Ascending aorta (tissue), 2 donors: ENCODE measurements at regions not wholly inside any gene's neighbourhood (a gene's known extent, or its start where the extent isn't known, plus 50 kb on each side); places are given as distances from the start of the nearest gene placed in this dataset.

Source experiments
- DNase-seq, 2 donors: peaks; one replicate each; pipeline ENCODE4 v3.0.0-alpha.2; 2019; ENCODE audit warnings: low spot score in 2 of 2
- H3K27ac ChIP-seq, 2 donors: fragments of 200-600 bp; sonication (generic); one replicate each; pipeline ENCODE4 v1.5.1; 2016 to 2017; ENCODE audit warnings: mild to moderate bottlenecking in 1 of 2
- H3K27me3 ChIP-seq: fragments of 200-600 bp; sonication (generic); one replicate; pipeline ENCODE4 v1.5.1; 2017
- H3K36me3 ChIP-seq, 2 donors: fragments of 200-600 bp; sonication (generic); one replicate each; pipeline ENCODE4 v1.5.1; 2016
- H3K4me1 ChIP-seq, 2 donors: fragments of 200-600 bp; sonication (generic); one replicate each; pipeline ENCODE4 v1.5.1; 2016 to 2017; ENCODE audit warnings: mild to moderate bottlenecking in 1 of 2
- H3K4me3 ChIP-seq, 2 donors: fragments of 200-600 bp; sonication (generic); one replicate each; pipeline ENCODE4 v1.5.1; 2016 to 2017; ENCODE audit warnings: mild to moderate bottlenecking in 1 of 2
- H3K9me3 ChIP-seq, 2 donors: fragments of 200-600 bp; sonication (generic); one replicate each; pipeline ENCODE4 v1.5.1; 2016
- intact Hi-C: fragments of 100-400 bp; cut with DNase I; formaldehyde crosslinking; loops from one replicate; pipeline ENCODE4 v1.15.1; 2023
- TF ChIP-seq, protein P1 (sequence below), 3 experiments: fragments of 200-600 bp in 2 of 3; fragments of 450-650 bp in 1 of 3; sonication (generic) in 2 of 3; IDR thresholded peaks; one replicate each; pipeline ENCODE4 v1.5.1; 2016 to 2019; ENCODE audit warnings: antibody characterized with exemption in 3 of 3, mild to moderate bottlenecking in 1 of 3, moderate library complexity in 1 of 3

DNA sequence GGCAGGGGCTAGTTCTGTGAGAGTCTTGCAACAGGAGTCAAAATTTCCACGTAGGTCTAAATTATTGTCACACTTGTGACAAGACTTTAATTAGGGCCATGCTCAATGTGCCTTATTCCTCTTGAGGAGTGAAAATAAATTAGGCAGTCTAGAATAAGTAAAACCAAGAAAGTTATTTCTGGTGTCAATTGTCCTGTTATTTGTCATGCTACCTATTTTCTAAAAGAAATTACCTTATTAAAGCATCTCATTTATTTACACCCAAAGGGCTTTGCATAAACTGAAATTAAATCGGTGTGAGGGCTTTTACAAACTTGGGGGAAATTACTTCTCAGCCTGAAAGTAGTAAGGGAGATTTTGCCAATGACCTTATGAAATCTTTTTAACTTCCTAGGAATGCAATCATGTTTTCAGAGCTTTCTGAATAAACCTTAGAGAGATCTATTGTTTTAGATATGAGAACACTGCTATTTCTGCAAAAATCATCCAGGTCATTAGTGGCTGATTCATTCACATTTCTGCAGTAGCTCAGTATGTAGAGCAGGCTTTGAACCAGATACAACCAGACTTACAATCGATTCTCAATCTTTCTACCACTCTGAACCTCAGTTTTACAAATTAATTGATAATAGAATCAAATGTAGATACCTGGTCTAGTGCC, 221.2 kb upstream of the SAMSN1 start:
- Histone ChIP-seq H3K36me3 (no peaks in the 10 kb centered on the region), H3K4me1 (no peaks in the 10 kb centered on the region), H3K27ac (no peak overlapping the region), H3K4me3 (no peak overlapping the region), H3K27me3 (no peaks in the 10 kb centered on the region), H3K9me3 (no peaks in the 10 kb centered on the region)
- intact Hi-C loops, result no loop called here
- DNase-seq, result no peak
- TF ChIP-seq, protein P1, sequence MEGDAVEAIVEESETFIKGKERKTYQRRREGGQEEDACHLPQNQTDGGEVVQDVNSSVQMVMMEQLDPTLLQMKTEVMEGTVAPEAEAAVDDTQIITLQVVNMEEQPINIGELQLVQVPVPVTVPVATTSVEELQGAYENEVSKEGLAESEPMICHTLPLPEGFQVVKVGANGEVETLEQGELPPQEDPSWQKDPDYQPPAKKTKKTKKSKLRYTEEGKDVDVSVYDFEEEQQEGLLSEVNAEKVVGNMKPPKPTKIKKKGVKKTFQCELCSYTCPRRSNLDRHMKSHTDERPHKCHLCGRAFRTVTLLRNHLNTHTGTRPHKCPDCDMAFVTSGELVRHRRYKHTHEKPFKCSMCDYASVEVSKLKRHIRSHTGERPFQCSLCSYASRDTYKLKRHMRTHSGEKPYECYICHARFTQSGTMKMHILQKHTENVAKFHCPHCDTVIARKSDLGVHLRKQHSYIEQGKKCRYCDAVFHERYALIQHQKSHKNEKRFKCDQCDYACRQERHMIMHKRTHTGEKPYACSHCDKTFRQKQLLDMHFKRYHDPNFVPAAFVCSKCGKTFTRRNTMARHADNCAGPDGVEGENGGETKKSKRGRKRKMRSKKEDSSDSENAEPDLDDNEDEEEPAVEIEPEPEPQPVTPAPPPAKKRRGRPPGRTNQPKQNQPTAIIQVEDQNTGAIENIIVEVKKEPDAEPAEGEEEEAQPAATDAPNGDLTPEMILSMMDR (IDR thresholded peaks at IDR 0.05), result no peak

DNA sequence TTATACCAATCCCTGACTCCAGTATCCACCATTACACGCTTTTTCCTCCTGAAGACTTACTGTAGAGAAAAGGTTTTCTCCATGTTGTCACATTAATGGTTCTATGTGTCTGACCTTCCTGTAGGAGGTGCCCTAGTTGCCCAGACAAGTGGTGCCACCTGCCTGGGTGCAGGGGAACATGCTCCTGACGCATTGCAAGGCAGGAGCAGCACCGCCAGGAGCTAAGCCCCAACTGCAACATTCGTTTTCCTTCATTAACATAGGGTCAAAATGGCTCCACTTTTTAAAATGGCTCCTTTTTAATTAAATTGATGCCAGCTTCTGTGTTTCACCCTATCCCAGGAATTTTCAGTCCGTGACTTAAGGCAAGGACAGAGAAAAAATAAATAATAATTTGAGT, 220.1 kb upstream of the SAMSN1 start:
- no peaks in the 10 kb centered on the region for H3K27me3 ChIP-seq
- H3K4me1 ChIP-seq, result no peaks in the 10 kb centered on the region
- TF ChIP-seq, protein P1 (IDR thresholded peaks at IDR 0.05), result no peak

GRCh38 chr21:14763695-14764064, 217.6 kb upstream of the SAMSN1 start:
- H3K27me3 ChIP-seq, result no peaks in the 10 kb centered on the region
- H3K4me3 ChIP-seq, result no peak overlapping the region
- no peak overlapping the region for H3K27ac ChIP-seq
- TF ChIP-seq, protein P1 (IDR thresholded peaks at IDR 0.05), result no peak
- no peaks in the 10 kb centered on the region for H3K4me1 ChIP-seq
- H3K9me3 ChIP-seq, result no peaks in the 10 kb centered on the region
- intact Hi-C loops, result no loop called here
- no peak for DNase-seq
- H3K36me3 ChIP-seq, result no peaks in the 10 kb centered on the region

More for the DNA sequence above, 220.1 kb upstream of the SAMSN1 start:
- H3K4me3 ChIP-seq, result no peak overlapping the region
- no peaks in the 10 kb centered on the region for H3K36me3 ChIP-seq
- intact Hi-C loops, result no loop called here
- DNase-seq, result no peak
- H3K27ac ChIP-seq, result no peak overlapping the region
- H3K9me3 ChIP-seq, result no peaks in the 10 kb centered on the region

DNA sequence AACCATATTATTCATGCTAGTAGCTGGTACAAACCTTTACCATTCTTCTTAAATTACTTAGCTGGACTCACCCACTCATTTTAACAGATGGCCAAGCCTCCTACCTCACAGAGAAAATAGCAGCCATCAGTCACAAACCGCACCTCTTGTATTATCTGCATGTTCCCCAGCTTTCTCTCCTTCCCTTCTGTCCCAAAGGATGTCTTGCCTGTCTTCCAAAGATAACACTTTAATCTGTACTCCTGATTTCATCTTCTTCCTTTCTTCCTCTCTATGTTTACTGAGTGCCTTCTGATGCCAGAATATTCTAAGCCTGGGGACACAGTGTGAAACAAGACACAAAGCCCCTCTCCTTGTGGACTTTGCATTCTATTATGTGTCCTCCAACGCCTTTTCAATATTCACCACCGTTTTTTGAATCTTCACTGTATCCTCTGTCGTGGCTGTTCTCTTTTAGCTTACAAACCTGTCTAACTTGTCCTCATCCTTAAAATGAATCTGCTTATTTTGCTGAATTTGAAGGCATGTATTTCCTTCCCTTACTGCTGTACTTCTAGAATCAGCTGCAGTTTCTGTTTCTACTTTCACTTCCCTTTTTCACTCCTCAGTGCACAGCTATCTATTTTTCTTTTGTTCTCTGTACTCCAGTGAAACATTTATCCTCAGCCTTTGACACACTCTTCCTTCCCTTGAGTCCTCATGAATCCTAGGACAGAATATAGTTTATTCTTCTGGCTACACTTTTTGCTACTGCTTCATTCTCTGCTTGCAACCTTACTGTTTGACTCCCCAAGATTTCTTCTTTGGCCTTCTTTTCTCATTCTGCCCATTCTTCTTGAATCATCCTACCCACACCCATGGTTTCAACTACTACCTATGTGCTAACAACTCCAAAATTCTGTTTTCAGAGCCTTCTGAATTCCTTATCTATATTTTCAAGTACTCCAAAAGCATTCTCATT, 216.9 kb upstream of the SAMSN1 start:
- intact Hi-C loops, result no loop called here
- Histone ChIP-seq H3K4me3 (peak overlapping the region; percentile 8 to 21), H3K4me1 (no peaks in the 10 kb centered on the region), H3K27me3 (no peaks in the 10 kb centered on the region), H3K9me3 (no peaks in the 10 kb centered on the region), H3K27ac (no peak overlapping the region), H3K36me3 (no peaks in the 10 kb centered on the region)
- no peak for DNase-seq
- TF ChIP-seq, protein P1 (IDR thresholded peaks at IDR 0.05), result no peak

- H3K9me3 ChIP-seq, result no peaks in the 10 kb centered on the region
- no peaks in the 10 kb centered on the region for H3K4me1 ChIP-seq
- H3K4me3 ChIP-seq, result peak overlapping the region; percentile 8 to 21
- DNase-seq, result no peak
- H3K27me3 ChIP-seq, result no peaks in the 10 kb centered on the region
- no peak overlapping the region for H3K27ac ChIP-seq
- H3K36me3 ChIP-seq, result no peaks in the 10 kb centered on the region
- intact Hi-C loops, result no loop called here
- TF ChIP-seq, protein P1 (IDR thresholded peaks at IDR 0.05), result no peak
Measured at GRCh38 chr21:14762327-14762726, 216.2 kb upstream of the SAMSN1 start.
